HG03571 (cell line): ENCODE measurements at regions not wholly inside any gene's neighbourhood (a gene's known extent, or its start where the extent isn't known, plus 50 kb on each side); places are given as distances from the start of the nearest gene placed in this dataset.
"Not testable (repeated sequence)": the region's sequence is repeated elsewhere in the genome, so short reads cannot be mapped to it uniquely, and the experiment has no call there.

Experiments used
- ATAC-seq: cut with Tn5 transposase; IDR thresholded peaks from one replicate; pipeline ENCODE4 v1.9.1; 2021; ENCODE audit not compliant: unreplicated experiment

DNA sequence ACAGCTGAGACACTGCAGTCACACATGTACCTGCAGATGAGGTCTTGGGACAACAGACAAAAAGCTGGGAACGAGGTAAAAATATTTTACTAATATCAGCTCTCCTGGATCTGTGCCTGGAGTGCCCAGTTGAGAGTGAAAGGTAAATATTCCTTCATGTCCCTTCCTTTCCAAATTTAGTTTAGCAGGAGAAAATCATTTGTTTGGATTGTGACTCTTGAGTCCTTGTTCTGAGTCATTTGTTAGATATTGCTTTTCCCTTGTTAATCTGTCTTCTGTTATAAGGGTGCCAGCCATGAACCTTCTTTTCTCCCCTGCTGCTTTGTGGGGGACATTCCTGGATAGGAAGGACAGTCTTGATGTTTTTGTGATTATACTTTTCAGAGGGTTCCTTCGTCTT, 329.2 kb downstream of the DSC3 start:
- no peak for ATAC-seq

GRCh38 chr18:30712383-30712782, 330.2 kb downstream of the DSC3 start:
- ATAC-seq = no peak

DNA sequence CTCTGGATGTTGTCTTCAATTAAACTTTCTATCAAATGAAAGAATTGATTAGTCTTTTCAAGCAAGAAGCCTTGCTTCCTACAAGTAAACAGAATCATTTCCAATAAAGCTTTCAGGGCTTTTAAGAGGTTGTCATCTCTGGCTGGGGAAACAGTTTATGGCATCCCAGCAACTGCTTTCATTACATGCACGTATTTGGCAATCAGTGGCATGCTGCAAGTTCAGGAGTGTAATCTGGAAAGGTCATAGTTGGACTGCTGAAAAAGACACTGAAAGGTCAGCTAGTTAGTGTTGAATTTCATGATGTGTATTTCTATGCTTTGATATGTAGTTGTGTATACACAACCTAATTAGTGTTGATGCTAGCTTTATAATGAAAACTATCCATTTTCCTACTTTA, 332.9 kb downstream of the DSC3 start:
- no peak for ATAC-seq

GRCh38 chr18:30705943-30706342, 336.6 kb downstream of the DSC3 start:
- ATAC-seq = no peak

GRCh38 chr18:30698571-30698970, 344.0 kb downstream of the DSC3 start:
- ATAC-seq = no peak

DNA sequence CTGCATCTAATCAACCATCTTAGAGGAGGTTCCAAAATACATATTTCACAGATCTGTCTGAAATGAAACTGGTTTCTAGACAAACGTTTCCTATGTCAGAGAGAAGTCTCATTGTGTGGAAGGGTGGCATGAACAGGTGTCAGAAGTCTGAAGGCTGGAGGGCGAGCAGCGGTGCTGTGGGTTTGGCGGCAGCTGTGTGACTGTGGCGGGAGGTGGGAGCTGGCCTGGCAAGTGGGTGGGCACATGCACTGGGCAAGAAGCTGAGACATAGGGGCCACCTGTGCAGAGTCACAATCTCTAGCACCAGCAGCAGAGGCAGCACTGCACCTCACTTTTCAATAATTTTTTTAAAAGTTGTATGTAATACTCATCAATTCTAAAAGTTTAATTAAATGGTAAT, 346.3 kb downstream of the DSC3 start:
- no peak for ATAC-seq

DNA sequence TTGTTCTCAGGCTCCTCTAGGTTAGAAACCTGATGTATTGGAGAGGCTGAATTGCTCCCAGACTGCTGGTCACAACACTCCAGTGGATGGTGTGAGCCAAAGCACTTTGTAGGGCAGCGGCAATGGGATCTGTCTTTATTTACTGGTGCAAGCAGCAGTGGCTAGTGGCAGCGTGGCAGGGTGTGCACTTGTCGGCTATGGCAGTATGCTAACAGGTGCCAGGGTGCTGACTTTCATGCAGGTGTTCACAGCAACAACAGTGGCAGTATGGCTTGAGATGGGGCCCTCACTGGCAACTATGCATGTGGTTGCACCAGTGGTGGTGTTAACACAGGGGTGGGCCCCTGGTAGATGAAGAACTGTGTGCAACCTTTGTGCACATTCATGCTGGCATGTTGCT, 347.8 kb downstream of the DSC3 start:
- ATAC-seq = no peak

DNA sequence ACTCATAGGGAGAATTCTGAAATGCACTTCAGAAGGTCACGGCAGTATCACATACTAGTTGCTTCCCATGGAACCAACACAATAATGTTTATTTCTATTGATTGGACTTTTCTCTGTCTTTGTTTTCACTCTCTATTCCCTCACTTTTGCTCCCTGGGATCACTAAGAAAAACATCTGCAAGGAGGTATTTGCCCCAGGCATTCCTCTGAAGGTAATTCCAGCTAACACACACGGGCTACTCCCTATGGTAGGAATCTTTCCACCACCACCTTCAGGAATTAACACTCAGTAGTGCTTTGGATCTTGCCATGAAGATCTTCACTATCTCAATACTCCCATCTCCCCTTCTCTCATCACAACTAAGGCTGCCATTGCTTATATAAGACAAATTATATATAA, 353.3 kb downstream of the DSC3 start:
- no peak for ATAC-seq

DNA sequence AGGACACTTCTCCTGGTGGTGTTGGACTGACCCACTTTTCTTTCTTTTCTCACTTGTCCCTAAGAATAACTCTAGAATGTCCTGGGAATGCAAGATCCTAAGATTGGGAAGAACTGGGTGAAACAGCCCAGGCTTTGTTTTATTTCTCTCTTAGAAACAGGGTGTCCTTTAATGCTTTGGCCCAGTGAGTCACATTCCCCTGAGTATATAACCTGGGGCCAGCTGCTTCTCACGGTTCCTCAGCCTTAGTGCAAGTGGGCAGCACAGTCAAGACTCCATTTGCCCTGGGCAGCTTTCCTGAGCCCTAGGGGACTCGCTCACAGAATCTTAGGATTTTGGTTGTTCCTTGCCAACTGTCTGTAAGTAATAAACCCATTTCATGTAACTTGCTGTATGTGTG, 355.0 kb downstream of the DSC3 start:
- no peak for ATAC-seq

DNA sequence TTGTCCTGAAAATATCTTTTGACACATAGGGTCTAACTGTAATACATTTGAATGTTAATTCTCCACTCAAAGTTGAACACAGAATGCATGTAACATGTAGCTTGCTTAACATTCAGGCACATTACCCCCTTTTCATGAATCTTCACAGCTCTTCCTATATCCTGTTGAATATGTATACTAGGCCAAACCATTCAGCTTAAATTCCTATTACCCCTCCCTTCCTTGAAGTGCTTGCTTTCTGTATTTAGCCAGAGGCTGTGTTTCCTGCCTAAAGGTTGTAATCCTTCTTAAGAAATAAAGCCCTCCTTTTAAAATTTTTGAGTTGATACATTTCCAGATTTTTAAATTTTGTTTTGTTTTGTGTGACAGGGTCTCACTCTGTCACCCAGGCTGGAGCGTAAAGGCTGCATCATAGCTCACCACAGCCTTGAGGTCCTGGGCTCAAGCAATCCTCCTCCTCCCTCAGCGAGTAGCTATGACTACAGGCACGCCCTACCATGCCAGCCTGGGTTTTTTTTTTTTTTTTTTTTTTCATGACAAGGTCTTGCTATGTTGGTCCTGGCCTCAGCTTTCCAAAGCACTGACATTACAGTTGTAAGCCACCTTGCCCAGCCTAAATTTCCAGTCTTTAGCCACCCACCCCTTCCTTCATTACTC, 357.6 kb downstream of the DSC3 start:
- ATAC-seq = no peak

- ATAC-seq = no peak
Observed at GRCh38 chr18:30683836-30684235, 358.7 kb downstream of the DSC3 start.

GRCh38 chr18:30682672-30683071, 359.9 kb downstream of the DSC3 start:
- no peak for ATAC-seq

- ATAC-seq = no peak
Observed at GRCh38 chr18:30679285-30679930, 363.1 kb downstream of the DSC3 start.

DNA sequence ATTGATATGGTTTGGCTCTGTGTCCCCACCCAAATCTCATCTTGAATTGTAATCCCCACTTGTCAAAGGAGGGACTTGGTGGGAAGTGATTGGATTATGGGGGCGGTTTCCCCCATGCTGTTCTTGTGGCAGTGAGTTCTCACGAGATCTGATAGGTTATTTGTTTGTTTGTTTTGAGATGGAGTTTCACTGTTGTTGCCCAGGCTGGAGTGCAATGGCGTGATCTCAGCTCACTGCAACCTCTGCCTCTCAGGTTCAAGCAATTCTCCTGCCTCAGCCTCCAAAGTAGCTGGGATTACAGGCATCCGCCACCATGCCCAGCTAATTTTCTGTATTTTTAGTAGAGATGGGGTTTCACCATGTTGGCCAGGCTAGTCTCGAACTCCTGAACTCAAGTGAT, 364.7 kb downstream of the DSC3 start:
- ATAC-seq = not testable (repeated sequence)

DNA sequence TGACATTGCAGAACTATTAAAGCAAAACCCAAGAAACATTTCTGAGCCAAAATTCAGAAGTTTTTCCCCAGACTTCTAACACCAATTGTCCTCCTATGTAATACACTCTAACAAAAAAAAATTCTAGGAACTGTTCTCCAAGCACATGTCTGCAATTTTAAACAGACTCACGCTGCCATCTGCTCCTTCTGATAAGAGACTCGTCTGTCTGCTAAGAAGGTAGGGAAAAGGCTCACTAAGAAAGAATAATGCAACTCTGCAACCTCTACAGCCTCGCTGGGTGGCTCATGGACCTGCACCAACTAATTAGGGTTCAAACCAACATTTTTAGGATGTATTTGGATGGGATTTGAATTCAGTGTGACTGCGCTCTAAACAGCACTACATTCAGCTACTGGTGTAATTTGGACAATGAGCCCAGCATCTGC, 366.5 kb downstream of the DSC3 start:
- ATAC-seq = no peak

GRCh38 chr18:30675493-30675892, 367.0 kb downstream of the DSC3 start:
- ATAC-seq = no peak

DNA sequence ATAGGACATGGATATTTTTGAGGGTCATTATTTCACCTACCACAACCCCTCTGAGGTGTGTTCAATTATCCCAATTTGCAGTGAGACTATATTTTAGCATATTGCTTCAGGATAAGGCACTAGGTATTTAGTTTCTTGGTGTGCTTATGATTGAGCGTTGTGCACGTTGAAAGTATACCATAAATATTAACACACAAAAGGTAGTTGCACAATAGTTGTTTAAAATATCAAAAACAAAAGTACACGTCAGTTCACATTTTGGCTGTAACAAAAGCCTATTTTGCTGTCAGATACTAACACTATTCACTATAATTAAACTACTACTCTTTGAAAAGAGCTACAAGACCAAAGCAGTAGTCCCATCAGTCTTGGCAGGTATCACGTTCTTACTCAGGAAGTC, 367.5 kb downstream of the DSC3 start:
- ATAC-seq = no peak

GRCh38 chr18:30674596-30674995, 367.9 kb downstream of the DSC3 start:
- ATAC-seq = no peak

DNA sequence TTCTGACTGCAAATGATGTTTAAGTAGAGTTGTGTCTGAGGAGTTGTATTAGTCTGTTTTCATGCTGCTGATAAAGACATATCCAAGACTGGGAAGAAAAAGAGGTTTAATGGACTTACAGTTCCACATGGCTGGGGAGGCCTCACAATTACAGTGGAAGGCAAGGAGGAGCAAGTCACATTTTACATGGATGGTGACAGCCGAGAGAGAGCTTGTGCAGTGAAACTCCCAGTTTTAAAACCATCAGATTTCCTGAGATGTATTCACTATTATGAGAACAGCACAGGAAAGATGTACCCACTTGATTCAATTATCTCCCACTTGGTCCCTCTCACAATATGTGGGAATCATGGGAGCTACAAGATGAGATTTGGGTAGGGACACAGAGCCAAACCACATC, 370.1 kb downstream of the DSC3 start:
- ATAC-seq = not testable (repeated sequence)

DNA sequence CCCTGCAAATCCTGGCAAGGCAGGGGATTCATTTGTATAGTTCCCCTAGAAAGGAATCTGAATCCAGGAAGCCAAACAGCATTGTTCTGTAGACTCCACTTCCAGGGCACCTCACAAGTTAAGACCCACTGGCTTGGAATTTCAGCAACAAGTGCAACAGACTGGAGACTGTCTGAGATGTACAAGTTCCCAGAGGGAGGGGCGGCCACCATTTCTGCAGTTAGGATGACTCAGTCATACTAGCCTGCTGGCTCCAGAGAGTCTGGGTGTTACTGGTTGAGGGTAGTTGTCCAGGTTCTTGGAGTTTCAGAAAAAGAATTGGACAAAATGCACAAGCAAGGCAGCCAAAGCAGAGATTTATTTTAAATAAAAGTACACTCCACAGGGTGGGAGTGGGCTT, 384.2 kb downstream of the DSC3 start:
- ATAC-seq = no peak

- ATAC-seq = no peak
Observed at GRCh38 chr18:30652387-30652786, 390.2 kb downstream of the DSC3 start.

DNA sequence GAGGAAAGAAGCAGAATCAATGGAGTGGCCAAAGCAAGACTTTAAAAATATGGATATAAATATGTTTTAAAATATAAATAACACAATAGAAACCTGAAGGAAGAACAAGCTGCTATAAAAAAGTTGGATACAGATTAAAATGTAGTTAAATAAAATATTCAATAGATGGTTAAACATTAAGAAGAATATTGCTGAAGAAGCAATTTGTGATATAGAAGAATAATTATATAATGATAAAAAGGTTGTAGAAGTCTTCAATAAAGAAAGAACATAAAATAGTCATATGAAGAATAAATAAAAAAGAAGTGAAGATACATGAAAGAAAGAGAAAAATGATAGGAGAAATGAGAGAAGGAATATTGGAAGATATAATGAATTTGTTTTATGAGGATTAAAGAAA, 392.0 kb downstream of the DSC3 start:
- ATAC-seq = no peak

DNA sequence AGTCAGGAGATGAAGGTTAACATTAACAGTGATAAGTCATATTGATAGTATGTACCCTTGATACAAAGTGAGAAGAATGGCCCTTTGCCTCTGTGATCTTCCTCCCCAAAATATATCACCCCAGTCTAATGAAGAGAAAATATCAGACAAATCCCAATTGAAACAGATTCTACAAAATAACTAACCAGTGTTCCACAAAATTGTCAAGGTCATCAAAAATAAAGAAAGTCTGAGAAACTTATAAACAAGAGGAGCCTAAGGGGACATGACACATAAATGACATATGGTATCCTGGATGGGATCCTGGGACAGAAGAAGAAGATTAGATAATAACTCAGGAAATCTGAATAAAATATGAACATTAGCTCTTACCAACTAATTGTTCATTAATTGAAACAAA, 398.4 kb downstream of the DSC3 start:
- ATAC-seq = no peak
